Neural progenitor cell (in vitro differentiated cells): ENCODE measurements at regions not wholly inside any gene's neighbourhood (a gene's known extent, or its start where the extent isn't known, plus 50 kb on each side); places are given as distances from the start of the nearest gene placed in this dataset.

Experiments used
- DNase-seq: peaks from one replicate; pipeline ENCODE4 v3.0.0-alpha.2; 2016; ENCODE audit warnings: low spot score
- H2AFZ ChIP-seq: fragments of 200-600 bp; sonication (generic); replicated peaks from 2 replicates; pipeline ENCODE4 v1.6.1; 2016; ENCODE audit warnings: antibody characterized with exemption
- H3F3A ChIP-seq: fragments of 200-600 bp; sonication (generic); 2 replicates; pipeline ENCODE4 v1.6.1; 2016; ENCODE audit warnings: antibody characterized with exemption, low read depth
- H3K27ac ChIP-seq: fragments of 200-600 bp; sonication (generic); 2 replicates; pipeline ENCODE4 v1.5.1; 2016; ENCODE audit warnings: mild to moderate bottlenecking
- H3K27me3 ChIP-seq: fragments of 200-600 bp; sonication (generic); 2 replicates; pipeline ENCODE4 v1.6.1; 2016; ENCODE audit warnings: mild to moderate bottlenecking, moderate library complexity
- H3K36me3 ChIP-seq: fragments of 200-600 bp; sonication (generic); 2 replicates; pipeline ENCODE4 v1.5.1; 2016
- H3K4me1 ChIP-seq: fragments of 200-600 bp; sonication (generic); 2 replicates; pipeline ENCODE4 v1.6.1; 2016; ENCODE audit warnings: mixed run types
- H3K4me2 ChIP-seq: fragments of 200-600 bp; sonication (generic); 2 replicates; pipeline ENCODE4 v1.6.1; 2016
- H3K4me3 ChIP-seq: fragments of 200-600 bp; sonication (generic); 2 replicates; pipeline ENCODE4 v1.5.1; 2016
- H3K79me2 ChIP-seq: fragments of 200-600 bp; sonication (generic); 2 replicates; pipeline ENCODE4 v1.6.1; 2016; ENCODE audit warnings: low read depth
- H3K9ac ChIP-seq: fragments of 200-600 bp; sonication (generic); 2 replicates; pipeline ENCODE4 v1.6.1; 2016
- H3K9me3 ChIP-seq: fragments of 200-600 bp; sonication (generic); 2 replicates; pipeline ENCODE4 v1.5.1; 2016; ENCODE audit warnings: low read depth
- H4K20me1 ChIP-seq: fragments of 200-600 bp; sonication (generic); 2 replicates; pipeline ENCODE4 v1.6.1; 2016; ENCODE audit warnings: low read depth
- H3K27ac Mint-ChIP-seq: 3 replicates; pipeline ENCODE4 v1.8.0; 2021; ENCODE audit warnings: mixed read lengths
- H3K27me3 Mint-ChIP-seq: 2 replicates; pipeline ENCODE4 v1.8.0; 2022; ENCODE audit warnings: low read depth, mild to moderate bottlenecking, inconsistent platforms, moderate library complexity, mixed read lengths; ENCODE audit not compliant: insufficient read depth
- H3K36me3 Mint-ChIP-seq: 3 replicates; pipeline ENCODE4 v1.8.0; 2021; ENCODE audit warnings: mixed read lengths
- H3K4me1 Mint-ChIP-seq: 3 replicates; pipeline ENCODE4 v1.8.0; 2021; ENCODE audit warnings: mixed read lengths
- H3K4me3 Mint-ChIP-seq: 3 replicates; pipeline ENCODE4 v1.8.0; 2021; ENCODE audit warnings: mild to moderate bottlenecking, moderate library complexity, mixed read lengths
- H3K9me3 Mint-ChIP-seq: 3 replicates; pipeline ENCODE4 v1.8.0; 2020; ENCODE audit warnings: mixed read lengths
- EZH2 ChIP-seq: fragments of 200-600 bp; sonication (generic); IDR thresholded peaks from 2 replicates; pipeline ENCODE4 v1.6.1; 2017; ENCODE audit warnings: antibody characterized with exemption, mild to moderate bottlenecking, moderate library complexity
- EZH2phosphoT487 ChIP-seq: fragments of 200-600 bp; sonication (generic); IDR thresholded peaks from 2 replicates; pipeline ENCODE4 v1.6.1; 2017; ENCODE audit warnings: antibody characterized with exemption
- TF ChIP-seq, protein P1 (sequence below): fragments of 200-600 bp; sonication (generic); IDR thresholded peaks from 2 replicates; pipeline ENCODE4 v1.5.1; 2017; ENCODE audit warnings: antibody characterized with exemption, mild to moderate bottlenecking

DNA sequence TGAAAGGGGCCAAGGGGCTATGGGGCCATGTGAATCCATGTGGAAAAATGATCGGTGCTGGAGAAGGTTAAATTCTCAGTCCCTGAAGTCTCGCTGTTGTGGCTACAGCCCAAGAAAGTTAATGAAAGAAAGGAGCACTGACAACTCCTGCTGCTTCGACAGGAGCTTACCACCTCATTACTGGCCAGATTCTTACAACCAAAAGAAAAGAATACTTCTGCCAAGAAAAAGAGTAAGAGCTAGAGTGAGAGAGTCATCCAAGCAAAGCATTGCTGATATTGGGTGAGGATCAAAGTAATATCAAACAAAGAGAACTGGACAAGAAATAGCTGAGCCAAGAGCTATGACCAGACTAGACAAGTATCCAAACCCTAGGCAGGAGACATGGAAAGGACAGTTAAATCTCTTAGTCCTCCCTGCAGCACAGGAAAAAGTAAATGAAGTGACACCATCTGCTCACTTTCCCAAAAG, 348.4 kb upstream of the PLSCR5 start:
- no peak overlapping the region for H3K4me3 ChIP-seq
- no peak overlapping the region for H3K9ac ChIP-seq
- peaks cover 13% of the 10 kb centered on the region for H3K4me1 ChIP-seq
- H3K27ac ChIP-seq = peak overlapping the region; percentile 18
- peak overlapping the region; percentile 87 for H3K27ac Mint-ChIP-seq
- H3K9me3 ChIP-seq = no peaks in the 10 kb centered on the region
- H3K9me3 Mint-ChIP-seq = peaks cover 3% of the 10 kb centered on the region
- peak overlapping the region; percentile 32 for H3K4me2 ChIP-seq
- H3K27me3 Mint-ChIP-seq = no peaks in the 10 kb centered on the region
- H3K36me3 ChIP-seq = no peaks in the 10 kb centered on the region
- H3K4me3 Mint-ChIP-seq = peak overlapping the region; percentile 18
- no peaks in the 10 kb centered on the region for H3K27me3 ChIP-seq
- peak; percentile 57 for DNase-seq
- no peaks in the 10 kb centered on the region for H3K79me2 ChIP-seq
- no peaks in the 10 kb centered on the region for H3K36me3 Mint-ChIP-seq
- TF ChIP-seq EZH2phosphoT487 (no peak), EZH2 (no peak)
- TF ChIP-seq, protein P1, sequence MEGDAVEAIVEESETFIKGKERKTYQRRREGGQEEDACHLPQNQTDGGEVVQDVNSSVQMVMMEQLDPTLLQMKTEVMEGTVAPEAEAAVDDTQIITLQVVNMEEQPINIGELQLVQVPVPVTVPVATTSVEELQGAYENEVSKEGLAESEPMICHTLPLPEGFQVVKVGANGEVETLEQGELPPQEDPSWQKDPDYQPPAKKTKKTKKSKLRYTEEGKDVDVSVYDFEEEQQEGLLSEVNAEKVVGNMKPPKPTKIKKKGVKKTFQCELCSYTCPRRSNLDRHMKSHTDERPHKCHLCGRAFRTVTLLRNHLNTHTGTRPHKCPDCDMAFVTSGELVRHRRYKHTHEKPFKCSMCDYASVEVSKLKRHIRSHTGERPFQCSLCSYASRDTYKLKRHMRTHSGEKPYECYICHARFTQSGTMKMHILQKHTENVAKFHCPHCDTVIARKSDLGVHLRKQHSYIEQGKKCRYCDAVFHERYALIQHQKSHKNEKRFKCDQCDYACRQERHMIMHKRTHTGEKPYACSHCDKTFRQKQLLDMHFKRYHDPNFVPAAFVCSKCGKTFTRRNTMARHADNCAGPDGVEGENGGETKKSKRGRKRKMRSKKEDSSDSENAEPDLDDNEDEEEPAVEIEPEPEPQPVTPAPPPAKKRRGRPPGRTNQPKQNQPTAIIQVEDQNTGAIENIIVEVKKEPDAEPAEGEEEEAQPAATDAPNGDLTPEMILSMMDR = no peak
- H4K20me1 ChIP-seq = no peaks in the 10 kb centered on the region
- peaks cover 28% of the 10 kb centered on the region for H3K4me1 Mint-ChIP-seq
- H2AFZ ChIP-seq = peak overlapping the region; percentile 27
- peaks cover 8% of the 10 kb centered on the region for H3F3A ChIP-seq

DNA sequence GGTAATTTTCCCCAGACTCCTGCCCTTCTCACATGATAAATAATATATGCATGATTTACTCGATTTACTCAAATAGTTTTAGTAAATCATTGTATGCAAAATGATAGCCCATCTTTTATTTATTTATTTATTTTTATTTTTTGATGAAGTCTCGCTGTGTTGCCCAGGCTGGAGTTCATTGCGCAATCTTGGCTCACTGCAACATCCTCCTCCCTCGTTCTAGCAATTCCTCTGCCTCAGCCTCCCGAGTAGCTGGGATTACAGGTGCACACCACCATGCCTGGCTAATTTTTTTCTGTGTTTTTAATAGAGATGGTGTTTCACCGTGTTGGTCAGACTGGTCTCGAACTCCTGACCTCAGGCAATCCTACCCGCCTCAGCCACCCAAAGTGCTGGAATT, 343.8 kb upstream of the PLSCR5 start:
- no peaks in the 10 kb centered on the region for H3K36me3 ChIP-seq
- Mint-ChIP-seq H3K36me3 (no peaks in the 10 kb centered on the region), H3K4me3 (no peak overlapping the region)

DNA sequence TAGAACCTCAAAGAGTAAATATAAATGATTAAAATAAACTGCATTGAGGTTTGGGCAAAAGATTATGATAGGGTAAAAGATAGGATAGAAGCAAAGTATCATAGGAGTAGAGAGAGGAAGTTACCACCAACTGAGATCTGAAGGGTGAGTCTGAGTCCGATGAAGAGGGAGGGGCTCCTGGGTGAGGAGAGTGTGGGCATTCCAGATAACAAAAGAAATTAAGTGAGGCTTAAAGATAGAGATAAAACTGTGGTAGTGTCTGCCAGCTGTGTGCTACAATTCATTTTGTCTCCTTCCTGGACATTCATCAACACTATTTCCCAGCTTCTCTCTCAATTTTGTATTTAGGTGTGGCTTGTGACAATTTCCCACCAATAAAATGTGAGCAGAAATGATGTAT, 343.0 kb upstream of the PLSCR5 start:
- H3K9me3 Mint-ChIP-seq = peaks cover 8% of the 10 kb centered on the region
- H3K4me1 Mint-ChIP-seq = peaks cover 6% of the 10 kb centered on the region
- TF ChIP-seq, protein P1 = no peak
- TF ChIP-seq EZH2 (no peak), EZH2phosphoT487 (no peak)
- Histone ChIP-seq H3K79me2 (no peaks in the 10 kb centered on the region), H2AFZ (no peak overlapping the region), H3K27me3 (no peaks in the 10 kb centered on the region), H4K20me1 (no peaks in the 10 kb centered on the region), H3K4me1 (peaks cover 3% of the 10 kb centered on the region), H3K27ac (no peak overlapping the region), H3K4me2 (no peak overlapping the region), H3K36me3 (no peaks in the 10 kb centered on the region), H3F3A (no peaks in the 10 kb centered on the region), H3K9ac (no peak overlapping the region), H3K9me3 (no peaks in the 10 kb centered on the region), H3K4me3 (no peak overlapping the region)
- peak; percentile 4 for DNase-seq
- no peak overlapping the region for H3K4me3 Mint-ChIP-seq
- no peaks in the 10 kb centered on the region for H3K36me3 Mint-ChIP-seq
- no peak overlapping the region for H3K27ac Mint-ChIP-seq
- no peaks in the 10 kb centered on the region for H3K27me3 Mint-ChIP-seq

More for the DNA sequence above, 343.8 kb upstream of the PLSCR5 start:
- Histone ChIP-seq H3K4me2 (no peak overlapping the region), H3K4me1 (peaks cover 11% of the 10 kb centered on the region), H3F3A (peaks cover 7% of the 10 kb centered on the region), H3K79me2 (no peaks in the 10 kb centered on the region), H3K27ac (no peak overlapping the region), H3K9me3 (no peaks in the 10 kb centered on the region), H2AFZ (no peak overlapping the region), H4K20me1 (no peaks in the 10 kb centered on the region), H3K27me3 (no peaks in the 10 kb centered on the region), H3K4me3 (no peak overlapping the region), H3K9ac (no peak overlapping the region)
- peaks cover 5% of the 10 kb centered on the region for H3K9me3 Mint-ChIP-seq
- H3K27ac Mint-ChIP-seq = no peak overlapping the region
- no peak for DNase-seq
- TF ChIP-seq EZH2phosphoT487 = no peak
- H3K27me3 Mint-ChIP-seq = no peaks in the 10 kb centered on the region
- peaks cover 14% of the 10 kb centered on the region for H3K4me1 Mint-ChIP-seq

DNA sequence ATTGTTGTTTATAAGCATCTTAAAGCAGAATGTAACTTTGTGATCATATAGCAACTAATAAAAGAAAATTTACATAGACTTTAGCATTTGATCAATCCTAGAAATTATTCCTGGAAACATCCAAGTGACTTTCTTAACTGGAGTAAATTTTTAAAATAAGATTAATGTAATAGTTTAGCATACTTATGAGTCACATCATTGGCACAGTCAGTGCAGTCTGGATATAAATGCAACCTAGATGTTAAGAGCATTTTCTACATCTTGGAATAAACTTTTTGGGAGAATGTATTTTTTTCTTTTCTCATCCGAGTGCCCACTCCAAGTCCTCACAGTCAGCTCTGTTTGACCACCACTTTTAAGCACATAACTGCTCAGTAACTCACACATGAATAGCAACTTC, 324.6 kb upstream of the PLSCR5 start:
- Histone ChIP-seq H3K9ac (no peak overlapping the region), H3K36me3 (no peaks in the 10 kb centered on the region), H3K4me1 (no peaks in the 10 kb centered on the region), H4K20me1 (no peaks in the 10 kb centered on the region), H3K27me3 (no peaks in the 10 kb centered on the region), H3K27ac (no peak overlapping the region), H3K9me3 (no peaks in the 10 kb centered on the region), H2AFZ (no peak overlapping the region), H3K79me2 (no peaks in the 10 kb centered on the region), H3K4me3 (no peak overlapping the region), H3F3A (no peaks in the 10 kb centered on the region), H3K4me2 (no peak overlapping the region)
- Mint-ChIP-seq H3K4me3 (no peak overlapping the region), H3K27me3 (no peaks in the 10 kb centered on the region), H3K36me3 (no peaks in the 10 kb centered on the region), H3K9me3 (no peaks in the 10 kb centered on the region), H3K27ac (no peak overlapping the region), H3K4me1 (no peaks in the 10 kb centered on the region)
- TF ChIP-seq EZH2 = no peak
- DNase-seq = no peak
